PC-9 (cell line): ENCODE measurements at regions not wholly inside any gene's neighbourhood (a gene's known extent, or its start where the extent isn't known, plus 50 kb on each side); places are given as distances from the start of the nearest gene placed in this dataset.

ENCODE experiments used
- BruUV-seq: library from RNA; stranded (reverse); fragments of 400-500 nt; replicated peaks from 2 replicates; lab custom pipeline; 2021; lab: Mats Ljungman, UMichigan
- CTCF ChIA-PET: fragments of 300-600 bp; sonication (Branson Sonifier 250); formaldehyde crosslinking; loops from one replicate; lab custom pipeline; 2022; ENCODE audit warnings: antibody characterized with exemption; lab: Charles Lee
- POLR2A ChIA-PET: fragments of 300-600 bp; sonication (Branson Sonifier 250); formaldehyde crosslinking; loops from one replicate; lab custom pipeline; 2022; ENCODE audit warnings: antibody characterized with exemption; ENCODE audit not compliant: unreplicated experiment; lab: Charles Lee
- DNase-seq, 2 experiments: peaks; one replicate each; pipeline versions ENCODE4 v3.0.0 to v3.0.0-alpha.2; 2015 to 2022; ENCODE audit warnings: mixed read lengths in 1 of 2
- H2AFZ ChIP-seq: fragments of 200-600 bp; sonication (generic); 2 replicates; pipeline ENCODE4 v1.8.1; 2017; ENCODE audit warnings: antibody characterized with exemption
- H3F3A ChIP-seq: fragments of 200-600 bp; sonication (generic); 2 replicates; pipeline ENCODE4 v1.8.1; 2017; ENCODE audit warnings: antibody characterized with exemption, mild to moderate bottlenecking, low read depth; ENCODE audit not compliant: insufficient read depth
- H3K27ac ChIP-seq: fragments of 200-600 bp; sonication (generic); 2 replicates; pipeline ENCODE4 v1.6.1; 2016; ENCODE audit warnings: mixed run types
- H3K27me3 ChIP-seq: fragments of 200-600 bp; sonication (generic); 2 replicates; pipeline ENCODE4 v1.6.1; 2016; ENCODE audit warnings: low read depth, mixed run types; ENCODE audit not compliant: insufficient read depth
- H3K36me3 ChIP-seq: fragments of 200-600 bp; sonication (generic); 2 replicates; pipeline ENCODE4 v1.6.1; 2016; ENCODE audit warnings: low read depth, mixed run types
- H3K4me1 ChIP-seq: fragments of 200-600 bp; sonication (generic); replicated peaks from 2 replicates; pipeline ENCODE4 v1.6.1; 2016; ENCODE audit warnings: mixed run types; ENCODE audit not compliant: insufficient read depth
- H3K4me2 ChIP-seq: fragments of 200-600 bp; sonication (generic); 2 replicates; pipeline ENCODE4 v1.6.1; 2017; ENCODE audit warnings: mixed run types
- H3K4me3 ChIP-seq: fragments of 200-600 bp; sonication (generic); 2 replicates; pipeline ENCODE4 v1.6.1; 2016; ENCODE audit warnings: mixed run types
- H3K79me2 ChIP-seq: fragments of 200-600 bp; sonication (generic); 2 replicates; pipeline ENCODE4 v1.6.1; 2017; ENCODE audit warnings: low read depth, mixed run types
- H3K9me2 ChIP-seq: fragments of 200-600 bp; sonication (generic); 2 replicates; pipeline ENCODE4 v1.8.1; 2017; ENCODE audit warnings: mild to moderate bottlenecking; ENCODE audit not compliant: insufficient read depth
- H3K9me3 ChIP-seq: fragments of 200-600 bp; sonication (generic); 2 replicates; pipeline ENCODE4 v1.8.1; 2016; ENCODE audit warnings: low read depth; ENCODE audit not compliant: insufficient read depth
- H4K20me1 ChIP-seq: fragments of 200-600 bp; sonication (generic); 2 replicates; pipeline ENCODE4 v1.8.1; 2017; ENCODE audit not compliant: insufficient read depth
- CTCF ChIP-seq: fragments of 200-600 bp; sonication (generic); conservative IDR thresholded peaks from 2 replicates; pipeline ENCODE4 v1.6.1; 2017; ENCODE audit warnings: mixed run types, antibody characterized with exemption, mild to moderate bottlenecking, moderate library complexity
- EZH2 ChIP-seq: fragments of 200-600 bp; sonication (generic); IDR thresholded peaks from 2 replicates; pipeline ENCODE4 v1.8.0; 2017; ENCODE audit warnings: antibody characterized with exemption, low read depth
- intact Hi-C: fragments of 100-400 bp; cut with micrococcal nuclease; formaldehyde crosslinking; loops from one replicate; pipeline ENCODE4 v1.10.0; 2022; ENCODE audit not compliant: unreplicated experiment

GRCh38 chr14:27267876-27268275 lies 670.0 kb upstream of the NOVA1 start:
- Histone ChIP-seq H3K9me3 (no peaks in the 10 kb centered on the region), H3K4me2 (no peak overlapping the region), H3K36me3 (no peaks in the 10 kb centered on the region), H3K4me3 (no peak overlapping the region), H3F3A (no peaks in the 10 kb centered on the region), H2AFZ (no peak overlapping the region), H3K4me1 (no peaks in the 10 kb centered on the region), H3K27me3 (no peaks in the 10 kb centered on the region), H4K20me1 (no peaks in the 10 kb centered on the region), H3K9me2 (no peaks in the 10 kb centered on the region), H3K27ac (no peak overlapping the region), H3K79me2 (no peaks in the 10 kb centered on the region)
- intact Hi-C loops: no loop called here
- no peak for TF ChIP-seq EZH2
- TF ChIP-seq CTCF: no peak
- ChIA-PET POLR2A (no interaction called here), CTCF (no interaction called here)
- no TSS peak for BruUV-seq
- DNase-seq: no peak

- no peaks in the 10 kb centered on the region for H3K4me1 ChIP-seq
- H3K27me3 ChIP-seq: no peaks in the 10 kb centered on the region
- DNase-seq: no peak
- H2AFZ ChIP-seq: no peak overlapping the region
- no peaks in the 10 kb centered on the region for H3K9me3 ChIP-seq
- H3K36me3 ChIP-seq: no peaks in the 10 kb centered on the region
- BruUV-seq: no TSS peak
- no peak overlapping the region for H3K4me3 ChIP-seq
- no peaks in the 10 kb centered on the region for H3K9me2 ChIP-seq
- no peaks in the 10 kb centered on the region for H3K79me2 ChIP-seq
- no peaks in the 10 kb centered on the region for H4K20me1 ChIP-seq
- CTCF ChIA-PET: no interaction called here
- intact Hi-C loops: no loop called here
- TF ChIP-seq CTCF (no peak), EZH2 (no peak)
- H3K4me2 ChIP-seq: no peak overlapping the region
- H3K27ac ChIP-seq: no peak overlapping the region
- POLR2A ChIA-PET: no interaction called here
- H3F3A ChIP-seq: no peaks in the 10 kb centered on the region
These were observed 672.9 kb upstream of the NOVA1 start for GRCh38 chr14:27270716-27271115.

GRCh38 chr14:27278341-27278740 lies 680.5 kb upstream of the NOVA1 start:
- no peak overlapping the region for H3K27ac ChIP-seq
- H3K4me3 ChIP-seq: no peak overlapping the region
- H4K20me1 ChIP-seq: no peaks in the 10 kb centered on the region
- BruUV-seq: no TSS peak
- intact Hi-C loops: no loop called here
- TF ChIP-seq CTCF (no peak), EZH2 (no peak)
- no peaks in the 10 kb centered on the region for H3K79me2 ChIP-seq
- no peaks in the 10 kb centered on the region for H3F3A ChIP-seq
- no peaks in the 10 kb centered on the region for H3K9me3 ChIP-seq
- H2AFZ ChIP-seq: no peak overlapping the region
- no peaks in the 10 kb centered on the region for H3K4me1 ChIP-seq
- no peak overlapping the region for H3K4me2 ChIP-seq
- POLR2A ChIA-PET: no interaction called here
- H3K27me3 ChIP-seq: no peaks in the 10 kb centered on the region
- CTCF ChIA-PET: no interaction called here
- no peaks in the 10 kb centered on the region for H3K9me2 ChIP-seq
- DNase-seq: no peak
- no peaks in the 10 kb centered on the region for H3K36me3 ChIP-seq
